CD1c-positive myeloid dendritic cell (primary cell): ENCODE measurements at regions not wholly inside any gene's neighbourhood (a gene's known extent, or its start where the extent isn't known, plus 50 kb on each side); places are given as distances from the start of the nearest gene placed in this dataset.

Source experiments
- DNase-seq: peaks from one replicate; pipeline ENCODE4 v3.0.0-alpha.2; 2016; ENCODE audit errors: extremely low spot score

- no peak for DNase-seq
Measured at GRCh38 chr5:74094782-74095108, 468.7 kb downstream of the ARHGEF28 start.

GRCh38 chr5:74094096-74094781 lies 468.2 kb downstream of the ARHGEF28 start:
- DNase-seq: no peak

- DNase-seq: no peak
Measured at GRCh38 chr5:74093561-74093960, 467.6 kb downstream of the ARHGEF28 start.

GRCh38 chr5:74092766-74093165 lies 466.8 kb downstream of the ARHGEF28 start:
- no peak for DNase-seq

- DNase-seq: no peak
Measured at GRCh38 chr5:74085782-74086181, 459.8 kb downstream of the ARHGEF28 start.

- no peak for DNase-seq
Measured at GRCh38 chr5:74085186-74085585, 459.2 kb downstream of the ARHGEF28 start.

GRCh38 chr5:74083096-74083791 lies 457.2 kb downstream of the ARHGEF28 start:
- no peak for DNase-seq

- DNase-seq: no peak
Measured at GRCh38 chr5:74082512-74083055, 456.6 kb downstream of the ARHGEF28 start.

GRCh38 chr5:74081126-74081525 lies 455.1 kb downstream of the ARHGEF28 start:
- DNase-seq: no peak

- no peak for DNase-seq
Measured at GRCh38 chr5:74079971-74080556, 454.1 kb downstream of the ARHGEF28 start.

- DNase-seq: no peak
Measured at GRCh38 chr5:74075501-74076484, 449.8 kb downstream of the ARHGEF28 start.

GRCh38 chr5:74074111-74074510 lies 448.1 kb downstream of the ARHGEF28 start:
- DNase-seq: no peak

GRCh38 chr5:74073257-74073656 lies 447.3 kb downstream of the ARHGEF28 start:
- no peak for DNase-seq

GRCh38 chr5:74072646-74073045 lies 446.6 kb downstream of the ARHGEF28 start:
- no peak for DNase-seq

GRCh38 chr5:74070766-74071165 lies 444.8 kb downstream of the ARHGEF28 start:
- no peak for DNase-seq

GRCh38 chr5:74069741-74070140 lies 443.7 kb downstream of the ARHGEF28 start:
- DNase-seq: no peak

- DNase-seq: no peak
Measured at GRCh38 chr5:74067748-74068541, 441.9 kb downstream of the ARHGEF28 start.

GRCh38 chr5:74064911-74065310 lies 438.9 kb downstream of the ARHGEF28 start:
- no peak for DNase-seq

GRCh38 chr5:74064225-74064624 lies 438.2 kb downstream of the ARHGEF28 start:
- no peak for DNase-seq

- DNase-seq: peak; percentile 51
Measured at GRCh38 chr5:74063821-74064220, 437.8 kb downstream of the ARHGEF28 start.

GRCh38 chr5:74063346-74063745 lies 437.4 kb downstream of the ARHGEF28 start:
- DNase-seq: no peak
